ENCODE measurements at regions not wholly inside any gene's neighbourhood (a gene's known extent, or its start where the extent isn't known, plus 50 kb on each side); places are given as distances from the start of the nearest gene placed in this dataset.
A peak's percentile ranks its signal among the peaks of the same experiment; 100 is the strongest.

- no peaks in the 10 kb centered on the region for H3K4me1 ChIP-seq
- Mint-ChIP-seq H3K27me3 (ENCODE audit: insufficient read depth, unreplicated experiment) (no peaks in the 10 kb centered on the region), H3K36me3 (ENCODE audit: insufficient read depth, unreplicated experiment) (no peaks in the 10 kb centered on the region), H3K27ac (ENCODE audit: unreplicated experiment) (no peak overlapping the region), H3K9me3 (ENCODE audit: unreplicated experiment) (no peaks in the 10 kb centered on the region), H3K4me1 (ENCODE audit: low read depth, unreplicated experiment) (no peaks in the 10 kb centered on the region), H3K4me3 (ENCODE audit: unreplicated experiment) (no peak overlapping the region)
- BruUV-seq (replicated peaks) = no TSS peak
- H3K36me3 ChIP-seq (ENCODE audit: control insufficient read depth, insufficient read depth, low read length) = no peaks in the 10 kb centered on the region
- H3K9me3 ChIP-seq = no peaks in the 10 kb centered on the region
- intact Hi-C loops (cut with micrococcal nuclease; ENCODE audit: unreplicated experiment) = no loop called here
- H3K27me3 ChIP-seq (replicated peaks; ENCODE audit: control insufficient read depth, insufficient read depth, low read length) = no peaks in the 10 kb centered on the region
- no peak overlapping the region for H3K4me3 ChIP-seq (ENCODE audit: low read depth, low read length)
- no peak for TF ChIP-seq CTCF (IDR thresholded peaks at IDR 0.05; ENCODE audit: insufficient read depth in 1 of 2, low read depth in 1 of 2, low read length in 1 of 2, severe bottlenecking in 1 of 2, unreplicated experiment in 1 of 2)
- DNase-seq = no peak
- ChIA-PET POLR2A (no interaction called here), CTCF (no interaction called here)
Observed at GRCh38 chr4:96205143-96205936, 365.4 kb downstream of the PDHA2 start.

GRCh38 chr4:96227515-96227914 is 387.6 kb downstream of the PDHA2 start:
- CTCF ChIA-PET = no interaction called here
- no peaks in the 10 kb centered on the region for H3K4me1 ChIP-seq
- TF ChIP-seq CTCF (IDR thresholded peaks at IDR 0.05; ENCODE audit: insufficient read depth in 1 of 2, low read depth in 1 of 2, low read length in 1 of 2, severe bottlenecking in 1 of 2, unreplicated experiment in 1 of 2) = no peak
- H3K4me1 Mint-ChIP-seq (ENCODE audit: low read depth, unreplicated experiment) = no peaks in the 10 kb centered on the region
- no peak for DNase-seq
- H3K36me3 ChIP-seq (ENCODE audit: control insufficient read depth, insufficient read depth, low read length) = no peaks in the 10 kb centered on the region
- no peaks in the 10 kb centered on the region for H3K36me3 Mint-ChIP-seq (ENCODE audit: insufficient read depth, unreplicated experiment)
- no peaks in the 10 kb centered on the region for H3K9me3 Mint-ChIP-seq (ENCODE audit: unreplicated experiment)
- no peak overlapping the region for H3K27ac Mint-ChIP-seq (ENCODE audit: unreplicated experiment)
- H3K4me3 ChIP-seq (ENCODE audit: low read depth, low read length) = no peak overlapping the region
- no TSS peak for BruUV-seq (replicated peaks)
- no peaks in the 10 kb centered on the region for H3K27me3 ChIP-seq (replicated peaks; ENCODE audit: control insufficient read depth, insufficient read depth, low read length)
- intact Hi-C loops (cut with micrococcal nuclease; ENCODE audit: unreplicated experiment) = no loop called here
- H3K9me3 ChIP-seq = no peaks in the 10 kb centered on the region
- POLR2A ChIA-PET = no interaction called here
- H3K27me3 Mint-ChIP-seq (ENCODE audit: insufficient read depth, unreplicated experiment) = peaks cover 8% of the 10 kb centered on the region
- H3K4me3 Mint-ChIP-seq (ENCODE audit: unreplicated experiment) = no peak overlapping the region

- no TSS peak for BruUV-seq (replicated peaks)
- no peaks in the 10 kb centered on the region for H3K27me3 ChIP-seq (replicated peaks; ENCODE audit: control insufficient read depth, insufficient read depth, low read length)
- no peak overlapping the region for H3K4me3 ChIP-seq (ENCODE audit: low read depth, low read length)
- ChIA-PET CTCF (no interaction called here), POLR2A (no interaction called here)
- no peaks in the 10 kb centered on the region for H3K9me3 ChIP-seq
- H3K36me3 Mint-ChIP-seq (ENCODE audit: insufficient read depth, unreplicated experiment) = no peaks in the 10 kb centered on the region
- no peak for TF ChIP-seq CTCF (IDR thresholded peaks at IDR 0.05; ENCODE audit: insufficient read depth in 1 of 2, low read depth in 1 of 2, low read length in 1 of 2, severe bottlenecking in 1 of 2, unreplicated experiment in 1 of 2)
- no peak overlapping the region for H3K4me3 Mint-ChIP-seq (ENCODE audit: unreplicated experiment)
- no peak overlapping the region for H3K27ac Mint-ChIP-seq (ENCODE audit: unreplicated experiment)
- H3K36me3 ChIP-seq (ENCODE audit: control insufficient read depth, insufficient read depth, low read length) = no peaks in the 10 kb centered on the region
- no peaks in the 10 kb centered on the region for H3K4me1 Mint-ChIP-seq (ENCODE audit: low read depth, unreplicated experiment)
- intact Hi-C loops (cut with micrococcal nuclease; ENCODE audit: unreplicated experiment) = no loop called here
- no peaks in the 10 kb centered on the region for H3K9me3 Mint-ChIP-seq (ENCODE audit: unreplicated experiment)
- peaks cover 2% of the 10 kb centered on the region for H3K27me3 Mint-ChIP-seq (ENCODE audit: insufficient read depth, unreplicated experiment)
- DNase-seq = peak in 1 of 2 experiments; percentile 1
- no peaks in the 10 kb centered on the region for H3K4me1 ChIP-seq
Observed at GRCh38 chr4:96228463-96228862, 388.6 kb downstream of the PDHA2 start.
